Cardiac muscle cell (in vitro differentiated cells and primary cell): ENCODE measurements at regions not wholly inside any gene's neighbourhood (a gene's known extent, or its start where the extent isn't known, plus 50 kb on each side); places are given as distances from the start of the nearest gene placed in this dataset.

Experiments
- DNase-seq, 2 donors: peaks; one replicate each; pipeline versions ENCODE4 v3.0.0 to v3.0.0-alpha.2; 2010 to 2017; ENCODE audit warnings: low read depth in 1 of 2, low spot score in 1 of 2
- H3K27ac ChIP-seq: fragments of 200-600 bp; sonication (generic); 2 replicates; pipeline ENCODE4 v1.5.1; 2016
- H3K27me3 ChIP-seq: fragments of 200-600 bp; sonication (generic); 2 replicates; pipeline ENCODE4 v1.6.0; 2016; ENCODE audit warnings: control low read depth
- H3K36me3 ChIP-seq: fragments of 200-600 bp; sonication (generic); 2 replicates; pipeline ENCODE4 v1.5.1; 2016; ENCODE audit warnings: control low read depth
- H3K4me1 ChIP-seq: fragments of 200-600 bp; sonication (generic); 2 replicates; pipeline ENCODE4 v1.8.1; 2017; ENCODE audit warnings: low read depth, mild to moderate bottlenecking, mixed run types
- H3K4me3 ChIP-seq: fragments of 200-600 bp; sonication (generic); 2 replicates; pipeline ENCODE4 v1.5.1; 2016; ENCODE audit warnings: mild to moderate bottlenecking
- H3K9me3 ChIP-seq: fragments of 200-600 bp; sonication (generic); 2 replicates; pipeline ENCODE4 v1.5.1; 2017; ENCODE audit warnings: low read depth, mild to moderate bottlenecking, control low read depth
- CTCF ChIP-seq: IDR thresholded peaks from 2 replicates; pipeline ENCODE4 v1.5.1; 2012; ENCODE audit warnings: low read depth, mild to moderate bottlenecking, low read length

- no peak for DNase-seq
- no peak overlapping the region for H3K4me3 ChIP-seq
- TF ChIP-seq CTCF, result no peak
These were observed 134.6 kb upstream of the NPY2R start for GRCh38 chr4:155073852-155074251.

GRCh38 chr4:155076256-155076785 is 132.1 kb upstream of the NPY2R start:
- no peaks in the 10 kb centered on the region for H3K9me3 ChIP-seq
- no peaks in the 10 kb centered on the region for H3K36me3 ChIP-seq
- no peaks in the 10 kb centered on the region for H3K27me3 ChIP-seq
- H3K4me3 ChIP-seq, result no peak overlapping the region
- no peaks in the 10 kb centered on the region for H3K4me1 ChIP-seq
- no peak overlapping the region for H3K27ac ChIP-seq
- no peak for TF ChIP-seq CTCF
- DNase-seq, result no peak

More at GRCh38 chr4:155073852-155074251, 134.6 kb upstream of the NPY2R start:
- no peaks in the 10 kb centered on the region for H3K9me3 ChIP-seq
- no peaks in the 10 kb centered on the region for H3K4me1 ChIP-seq
- H3K27me3 ChIP-seq, result no peaks in the 10 kb centered on the region
- no peaks in the 10 kb centered on the region for H3K36me3 ChIP-seq
- H3K27ac ChIP-seq, result no peak overlapping the region

GRCh38 chr4:155077452-155078229 is 130.8 kb upstream of the NPY2R start:
- H3K27me3 ChIP-seq, result no peaks in the 10 kb centered on the region
- no peaks in the 10 kb centered on the region for H3K4me1 ChIP-seq
- no peak overlapping the region for H3K4me3 ChIP-seq
- H3K36me3 ChIP-seq, result no peaks in the 10 kb centered on the region
- no peak overlapping the region for H3K27ac ChIP-seq
- no peak for TF ChIP-seq CTCF
- no peaks in the 10 kb centered on the region for H3K9me3 ChIP-seq
- DNase-seq, result no peak

- Histone ChIP-seq H3K36me3 (no peaks in the 10 kb centered on the region), H3K4me1 (no peaks in the 10 kb centered on the region), H3K9me3 (no peaks in the 10 kb centered on the region), H3K27me3 (no peaks in the 10 kb centered on the region), H3K4me3 (no peak overlapping the region), H3K27ac (no peak overlapping the region)
- TF ChIP-seq CTCF, result no peak
- peak in 1 of 2 donors; percentile 30 for DNase-seq
These were observed 128.6 kb upstream of the NPY2R start for GRCh38 chr4:155079871-155080270.

- Histone ChIP-seq H3K36me3 (no peaks in the 10 kb centered on the region), H3K27me3 (no peaks in the 10 kb centered on the region), H3K9me3 (no peaks in the 10 kb centered on the region), H3K4me3 (no peak overlapping the region), H3K4me1 (no peaks in the 10 kb centered on the region), H3K27ac (no peak overlapping the region)
- TF ChIP-seq CTCF, result no peak
- DNase-seq, result no peak
These were observed 127.2 kb upstream of the NPY2R start for GRCh38 chr4:155081222-155081621.
